OCI-LY3 (cell line): ENCODE measurements at regions not wholly inside any gene's neighbourhood (a gene's known extent, or its start where the extent isn't known, plus 50 kb on each side); places are given as distances from the start of the nearest gene placed in this dataset.

ENCODE experiments used
- H2AFZ ChIP-seq: fragments of 200-600, 300-600 bp; shearing (Covaris generic); 2 replicates; pipeline ENCODE4 v1.6.0; 2014; ENCODE audit warnings: antibody characterized with exemption, low read depth, low read length
- H3K27ac ChIP-seq: fragments of 200-600, 300-600 bp; sonication (generic); 2 replicates; pipeline ENCODE4 v1.5.1; 2014; ENCODE audit warnings: mild to moderate bottlenecking, low read length, moderate library complexity, mixed read lengths
- H3K27me3 ChIP-seq: fragments of 200-600, 300-600 bp; sonication (generic); 2 replicates; pipeline ENCODE4 v1.6.1; 2014; ENCODE audit warnings: low read depth, low read length, mixed read lengths
- H3K36me3 ChIP-seq: fragments of 200-600, 300-600 bp; sonication (generic); replicated peaks from 2 replicates; pipeline ENCODE3; 2014; ENCODE audit warnings: low read depth, low read length, mixed read lengths
- H3K4me1 ChIP-seq: fragments of 300-600, 200-600 bp; sonication (generic); 2 replicates; pipeline ENCODE4 v1.6.1; 2014; ENCODE audit warnings: low read length, mixed read lengths
- H3K4me2 ChIP-seq: fragments of 200-600, 300-600 bp; sonication (generic); 2 replicates; pipeline ENCODE4 v1.6.1; 2014; ENCODE audit warnings: low read length, mixed read lengths
- H3K4me3 ChIP-seq: fragments of 300-600, 200-600 bp; sonication (generic); 2 replicates; pipeline ENCODE4 v1.5.1; 2014; ENCODE audit warnings: antibody characterized with exemption, mild to moderate bottlenecking, low read length, moderate library complexity
- H3K79me2 ChIP-seq: fragments of 300-600, 200-600 bp; shearing (Covaris generic); 2 replicates; pipeline ENCODE4 v1.6.1; 2014; ENCODE audit warnings: mild to moderate bottlenecking, low read length, mixed read lengths
- H3K9ac ChIP-seq: fragments of 300-600, 200-600 bp; shearing (Covaris generic); 2 replicates; pipeline ENCODE4 v1.6.0; 2014; ENCODE audit warnings: mild to moderate bottlenecking, low read length, moderate library complexity
- H3K9me3 ChIP-seq: fragments of 200-600, 300-600 bp; shearing (Covaris generic); 2 replicates; pipeline ENCODE4 v1.6.1; 2014; ENCODE audit warnings: low read length, mixed read lengths; ENCODE audit not compliant: insufficient read depth
- H4K20me1 ChIP-seq: fragments of 200-600, 300-600 bp; sonication (generic); 2 replicates; pipeline ENCODE4 v1.6.1; 2016; ENCODE audit warnings: low read length, mixed read lengths; ENCODE audit not compliant: insufficient read depth
- CTCF ChIP-seq: fragments of 200-600, 300-600 bp; sonication (generic); IDR thresholded peaks from 2 replicates; pipeline ENCODE4 v1.5.1; 2014; ENCODE audit warnings: antibody characterized with exemption, low read length, low read depth
- EZH2phosphoT487 ChIP-seq: fragments of 200-600 bp; shearing (Covaris generic); IDR thresholded peaks from 2 replicates; pipeline ENCODE4 v1.6.1; 2018; ENCODE audit warnings: antibody characterized with exemption, mixed run types, low read depth

- Histone ChIP-seq H3K4me3 (no peak overlapping the region), H3K27ac (no peak overlapping the region), H3K27me3 (no peaks in the 10 kb centered on the region), H3K4me2 (no peak overlapping the region), H3K79me2 (no peaks in the 10 kb centered on the region), H4K20me1 (no peaks in the 10 kb centered on the region), H3K9me3 (no peaks in the 10 kb centered on the region), H3K9ac (no peak overlapping the region), H2AFZ (no peak overlapping the region), H3K4me1 (no peaks in the 10 kb centered on the region), H3K36me3 (no peaks in the 10 kb centered on the region)
- no peak for TF ChIP-seq CTCF
- no peak for TF ChIP-seq EZH2phosphoT487
Measured at GRCh38 chr10:80894311-80894791, 356.6 kb downstream of the SH2D4B start.

GRCh38 chr10:80894797-80895467 lies 357.2 kb downstream of the SH2D4B start:
- no peak overlapping the region for H2AFZ ChIP-seq
- H3K27me3 ChIP-seq: no peaks in the 10 kb centered on the region
- no peak overlapping the region for H3K4me2 ChIP-seq
- H3K9ac ChIP-seq: no peak overlapping the region
- no peak overlapping the region for H3K4me3 ChIP-seq
- TF ChIP-seq EZH2phosphoT487 (no peak), CTCF (no peak)
- no peaks in the 10 kb centered on the region for H3K9me3 ChIP-seq
- H3K4me1 ChIP-seq: no peaks in the 10 kb centered on the region
- no peaks in the 10 kb centered on the region for H4K20me1 ChIP-seq
- H3K27ac ChIP-seq: no peak overlapping the region
- no peaks in the 10 kb centered on the region for H3K79me2 ChIP-seq
- no peaks in the 10 kb centered on the region for H3K36me3 ChIP-seq

GRCh38 chr10:80896076-80896475 lies 358.4 kb downstream of the SH2D4B start:
- H3K9me3 ChIP-seq: no peaks in the 10 kb centered on the region
- H4K20me1 ChIP-seq: no peaks in the 10 kb centered on the region
- H2AFZ ChIP-seq: no peak overlapping the region
- H3K79me2 ChIP-seq: no peaks in the 10 kb centered on the region
- TF ChIP-seq CTCF: no peak
- no peak for TF ChIP-seq EZH2phosphoT487
- H3K4me3 ChIP-seq: no peak overlapping the region
- no peaks in the 10 kb centered on the region for H3K27me3 ChIP-seq
- no peaks in the 10 kb centered on the region for H3K4me1 ChIP-seq
- H3K9ac ChIP-seq: no peak overlapping the region
- H3K27ac ChIP-seq: no peak overlapping the region
- no peak overlapping the region for H3K4me2 ChIP-seq
- no peaks in the 10 kb centered on the region for H3K36me3 ChIP-seq

- H3K9me3 ChIP-seq: no peaks in the 10 kb centered on the region
- no peak overlapping the region for H2AFZ ChIP-seq
- H3K79me2 ChIP-seq: no peaks in the 10 kb centered on the region
- no peaks in the 10 kb centered on the region for H3K4me1 ChIP-seq
- H3K9ac ChIP-seq: no peak overlapping the region
- TF ChIP-seq CTCF: no peak
- TF ChIP-seq EZH2phosphoT487: no peak
- no peak overlapping the region for H3K27ac ChIP-seq
- H4K20me1 ChIP-seq: no peaks in the 10 kb centered on the region
- H3K4me2 ChIP-seq: no peak overlapping the region
- H3K27me3 ChIP-seq: no peaks in the 10 kb centered on the region
- no peaks in the 10 kb centered on the region for H3K36me3 ChIP-seq
- no peak overlapping the region for H3K4me3 ChIP-seq
Measured at GRCh38 chr10:80896959-80897358, 359.3 kb downstream of the SH2D4B start.
